Body of pancreas (tissue), 4 donors: ENCODE measurements at regions not wholly inside any gene's neighbourhood (a gene's known extent, or its start where the extent isn't known, plus 50 kb on each side); places are given as distances from the start of the nearest gene placed in this dataset.

Experiments used
- POLR2A ChIP-seq, 3 donors: fragments of 450-650 bp; IDR thresholded peaks; one replicate each; pipeline ENCODE4 v1.6.1; 2016; ENCODE audit warnings: antibody characterized with exemption in 3 of 3, mild to moderate bottlenecking in 2 of 3
- TF ChIP-seq, protein P1 (sequence below), 7 experiments: fragments of 450-650 bp in 4 of 7; fragments of 200-600 bp in 3 of 7; sonication (generic) in 3 of 7; IDR thresholded peaks; one replicate each; pipeline ENCODE4 v1.5.1; 2016 to 2019; ENCODE audit warnings: antibody characterized with exemption in 7 of 7

DNA sequence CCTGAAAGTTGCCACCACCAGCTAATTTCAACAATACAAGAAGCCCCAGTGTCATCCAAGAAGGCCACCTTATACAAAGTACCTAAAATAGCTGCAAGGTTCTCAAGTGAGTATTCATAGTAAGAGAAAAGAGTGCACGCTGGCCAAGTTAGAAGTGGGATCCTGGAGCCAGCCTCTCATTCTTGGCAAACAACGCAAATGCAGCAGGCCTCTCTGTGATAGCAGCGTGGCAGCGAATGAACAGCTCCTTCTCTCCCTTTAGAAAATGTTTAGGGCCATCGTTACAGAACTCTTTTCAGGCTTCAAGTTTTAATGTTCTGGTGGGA is 78.0 kb upstream of the IFNG-AS1 start:
- TF ChIP-seq, protein P1, sequence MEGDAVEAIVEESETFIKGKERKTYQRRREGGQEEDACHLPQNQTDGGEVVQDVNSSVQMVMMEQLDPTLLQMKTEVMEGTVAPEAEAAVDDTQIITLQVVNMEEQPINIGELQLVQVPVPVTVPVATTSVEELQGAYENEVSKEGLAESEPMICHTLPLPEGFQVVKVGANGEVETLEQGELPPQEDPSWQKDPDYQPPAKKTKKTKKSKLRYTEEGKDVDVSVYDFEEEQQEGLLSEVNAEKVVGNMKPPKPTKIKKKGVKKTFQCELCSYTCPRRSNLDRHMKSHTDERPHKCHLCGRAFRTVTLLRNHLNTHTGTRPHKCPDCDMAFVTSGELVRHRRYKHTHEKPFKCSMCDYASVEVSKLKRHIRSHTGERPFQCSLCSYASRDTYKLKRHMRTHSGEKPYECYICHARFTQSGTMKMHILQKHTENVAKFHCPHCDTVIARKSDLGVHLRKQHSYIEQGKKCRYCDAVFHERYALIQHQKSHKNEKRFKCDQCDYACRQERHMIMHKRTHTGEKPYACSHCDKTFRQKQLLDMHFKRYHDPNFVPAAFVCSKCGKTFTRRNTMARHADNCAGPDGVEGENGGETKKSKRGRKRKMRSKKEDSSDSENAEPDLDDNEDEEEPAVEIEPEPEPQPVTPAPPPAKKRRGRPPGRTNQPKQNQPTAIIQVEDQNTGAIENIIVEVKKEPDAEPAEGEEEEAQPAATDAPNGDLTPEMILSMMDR (IDR thresholded peaks at IDR 0.05) = no peak
- no peak for TF ChIP-seq POLR2A (IDR thresholded peaks at IDR 0.05)
